ENCODE measurements at regions not wholly inside any gene's neighbourhood (a gene's known extent, or its start where the extent isn't known, plus 50 kb on each side); places are given as distances from the start of the nearest gene placed in this dataset.

GRCh38 chr3:71903936-71904335 lies 119.0 kb upstream of the PROK2 start:
- TF ChIP-seq CTCF (conservative IDR thresholded peaks at IDR 0.05; ENCODE audit: low read depth, low read length) (no peak), RAD21 (IDR thresholded peaks at IDR 0.05; ENCODE audit: low read length) (no peak), RCOR1 (IDR thresholded peaks at IDR 0.05; ENCODE audit: insufficient replicate concordance, low read length) (no peak), CEBPB (IDR thresholded peaks at IDR 0.05; ENCODE audit: low read depth, low read length) (no peak), POLR2A (IDR thresholded peaks at IDR 0.05; ENCODE audit: low read depth, low read length) (no peak), RFX5 (IDR thresholded peaks at IDR 0.05; ENCODE audit: low read depth, low read length) (no peak), CHD1 (IDR thresholded peaks at IDR 0.05; ENCODE audit: low read depth, low read length) (no peak), MAZ (IDR thresholded peaks at IDR 0.05; ENCODE audit: borderline replicate concordance, low read depth, low read length) (no peak), SMC3 (IDR thresholded peaks at IDR 0.05; ENCODE audit: low read depth, low read length) (no peak)

Measured in IMR-90 (cell line).